ENCODE measurements at regions not wholly inside any gene's neighbourhood (a gene's known extent, or its start where the extent isn't known, plus 50 kb on each side); places are given as distances from the start of the nearest gene placed in this dataset.

- DNase-seq = no peak
- H3K27ac ChIP-seq = no peak overlapping the region
- no peaks in the 10 kb centered on the region for H3K4me1 ChIP-seq
- no peak overlapping the region for H3K4me3 ChIP-seq
- peaks cover 0 to 13% of the 10 kb centered on the region in 2 donors for H3K27me3 ChIP-seq
- H3K9me3 ChIP-seq = no peaks in the 10 kb centered on the region
- no peak for TF ChIP-seq CTCF (IDR thresholded peaks at IDR 0.05)
- intact Hi-C loops (cut with DNase I; ENCODE audit: low total_unique reads) = no loop called here
- no peaks in the 10 kb centered on the region for H3K36me3 ChIP-seq
These were observed 234.5 kb upstream of the B3GAT1 start for GRCh38 chr11:134646561-134646960.

- Histone ChIP-seq H3K27ac (no peak overlapping the region), H3K4me3 (no peak overlapping the region), H3K27me3 (peaks cover 0 to 3% of the 10 kb centered on the region in 2 donors), H3K36me3 (no peaks in the 10 kb centered on the region), H3K9me3 (no peaks in the 10 kb centered on the region), H3K4me1 (no peaks in the 10 kb centered on the region)
- intact Hi-C loops (cut with DNase I; ENCODE audit: low total_unique reads) = no loop called here
- TF ChIP-seq CTCF (IDR thresholded peaks at IDR 0.05) = no peak
- no peak for DNase-seq
These were observed 233.5 kb upstream of the B3GAT1 start for GRCh38 chr11:134645576-134645975.

GRCh38 chr11:134644476-134645456 lies 232.7 kb upstream of the B3GAT1 start:
- TF ChIP-seq POLR2A (IDR thresholded peaks at IDR 0.05) (no peak), CTCF (IDR thresholded peaks at IDR 0.05) (no peak)
- intact Hi-C loops (cut with DNase I; ENCODE audit: low total_unique reads) = no loop called here
- Histone ChIP-seq H3K27ac (no peak overlapping the region), H3K27me3 (no peaks in the 10 kb centered on the region), H3K4me1 (no peaks in the 10 kb centered on the region), H3K9me3 (no peaks in the 10 kb centered on the region), H3K36me3 (no peaks in the 10 kb centered on the region), H3K4me3 (no peak overlapping the region)
- no peak for DNase-seq

GRCh38 chr11:134643115-134644012 lies 231.3 kb upstream of the B3GAT1 start:
- DNase-seq = no peak
- Histone ChIP-seq H3K27me3 (no peaks in the 10 kb centered on the region), H3K9me3 (no peaks in the 10 kb centered on the region), H3K4me1 (no peaks in the 10 kb centered on the region), H3K4me3 (no peak overlapping the region), H3K27ac (no peak overlapping the region), H3K36me3 (no peaks in the 10 kb centered on the region)
- TF ChIP-seq CTCF (IDR thresholded peaks at IDR 0.05) (no peak), POLR2A (IDR thresholded peaks at IDR 0.05) (no peak)
- intact Hi-C loops (cut with DNase I; ENCODE audit: low total_unique reads) = no loop called here

- no peaks in the 10 kb centered on the region for H3K27me3 ChIP-seq
- TF ChIP-seq POLR2A (IDR thresholded peaks at IDR 0.05) (no peak), CTCF (IDR thresholded peaks at IDR 0.05) (no peak)
- no peaks in the 10 kb centered on the region for H3K4me1 ChIP-seq
- no peaks in the 10 kb centered on the region for H3K9me3 ChIP-seq
- intact Hi-C loops (cut with DNase I; ENCODE audit: low total_unique reads) = no loop called here
- no peak for DNase-seq
- no peak overlapping the region for H3K4me3 ChIP-seq
- no peaks in the 10 kb centered on the region for H3K36me3 ChIP-seq
- H3K27ac ChIP-seq = no peak overlapping the region
These were observed 230.2 kb upstream of the B3GAT1 start for GRCh38 chr11:134642206-134642605.

Data from uterus (tissue), 3 donors.